Kidney epithelial cell (primary cell): ENCODE measurements at regions not wholly inside any gene's neighbourhood (a gene's known extent, or its start where the extent isn't known, plus 50 kb on each side); places are given as distances from the start of the nearest gene placed in this dataset.

Experiments
- DNase-seq: peaks from one replicate; pipeline ENCODE4 v3.0.0-alpha.2; 2010; ENCODE audit warnings: low read depth
- H3K27me3 ChIP-seq: 2 replicates; pipeline ENCODE4 v1.6.0; 2011; ENCODE audit warnings: low read length; ENCODE audit not compliant: control insufficient read depth, insufficient read depth
- H3K36me3 ChIP-seq: 2 replicates; pipeline ENCODE4 v1.5.1; 2011; ENCODE audit warnings: low read length; ENCODE audit not compliant: control insufficient read depth, insufficient read depth
- H3K4me3 ChIP-seq: 2 replicates; pipeline ENCODE4 v1.5.1; 2011; ENCODE audit warnings: low read depth, mild to moderate bottlenecking, control low read depth, low read length
- CTCF ChIP-seq: IDR thresholded peaks from 2 replicates; pipeline ENCODE4 v1.5.1; 2011; ENCODE audit warnings: mild to moderate bottlenecking, moderate library complexity, low read length, control low read depth, inconsistent platforms; ENCODE audit not compliant: insufficient read depth, poor library complexity, severe bottlenecking

GRCh38 chr17:33679595-33679994 lies 386.5 kb upstream of the ASIC2 start:
- H3K27me3 ChIP-seq: no peaks in the 10 kb centered on the region
- no peaks in the 10 kb centered on the region for H3K36me3 ChIP-seq
- TF ChIP-seq CTCF: no peak
- no peak for DNase-seq
- no peak overlapping the region for H3K4me3 ChIP-seq

GRCh38 chr17:33680472-33680871 lies 387.4 kb upstream of the ASIC2 start:
- no peaks in the 10 kb centered on the region for H3K36me3 ChIP-seq
- H3K4me3 ChIP-seq: no peak overlapping the region
- TF ChIP-seq CTCF: no peak
- no peaks in the 10 kb centered on the region for H3K27me3 ChIP-seq
- no peak for DNase-seq

- no peak for DNase-seq
- no peaks in the 10 kb centered on the region for H3K27me3 ChIP-seq
- no peak for TF ChIP-seq CTCF
- no peaks in the 10 kb centered on the region for H3K36me3 ChIP-seq
- no peak overlapping the region for H3K4me3 ChIP-seq
Observed at GRCh38 chr17:33682599-33682998, 389.5 kb upstream of the ASIC2 start.

GRCh38 chr17:33684735-33685134 lies 391.6 kb upstream of the ASIC2 start:
- Histone ChIP-seq H3K4me3 (no peak overlapping the region), H3K27me3 (no peaks in the 10 kb centered on the region), H3K36me3 (no peaks in the 10 kb centered on the region)
- DNase-seq: no peak
- TF ChIP-seq CTCF: no peak

GRCh38 chr17:33686171-33686570 lies 393.1 kb upstream of the ASIC2 start:
- peak; percentile 40 for TF ChIP-seq CTCF
- no peaks in the 10 kb centered on the region for H3K36me3 ChIP-seq

GRCh38 chr17:33687831-33688230 lies 394.7 kb upstream of the ASIC2 start:
- no peak for DNase-seq
- no peak overlapping the region for H3K4me3 ChIP-seq
- H3K27me3 ChIP-seq: no peaks in the 10 kb centered on the region
- no peak for TF ChIP-seq CTCF
- H3K36me3 ChIP-seq: no peaks in the 10 kb centered on the region

More at GRCh38 chr17:33686171-33686570, 393.1 kb upstream of the ASIC2 start:
- Histone ChIP-seq H3K4me3 (no peak overlapping the region), H3K27me3 (no peaks in the 10 kb centered on the region)
- no peak for DNase-seq
